Right ventricle myocardium inferior (tissue), 1 donor: ENCODE measurements at regions not wholly inside any gene's neighbourhood (a gene's known extent, or its start where the extent isn't known, plus 50 kb on each side); places are given as distances from the start of the nearest gene placed in this dataset.
"Not testable (repeated sequence)": the region's sequence is repeated elsewhere in the genome, so short reads cannot be mapped to it uniquely, and the experiment has no call there.

ENCODE experiments used
- ATAC-seq: fragments of 200-7000 bp; cut with Tn5 transposase; one replicate; pipeline ENCODE4 v1.9.1; 2020; ENCODE audit warnings: mild to moderate bottlenecking, moderate library complexity
- DNase-seq: peaks from one replicate; pipeline ENCODE4 v3.0.0; 2021; ENCODE audit errors: missing footprints
- intact Hi-C: fragments of 100-400 bp; cut with DNase I; formaldehyde crosslinking; loops from one replicate; pipeline ENCODE4 v1.11.0; 2022
- donor health status: DM: no; HTN: yes; CAD: no; lungs with severe emphysema.

DNA sequence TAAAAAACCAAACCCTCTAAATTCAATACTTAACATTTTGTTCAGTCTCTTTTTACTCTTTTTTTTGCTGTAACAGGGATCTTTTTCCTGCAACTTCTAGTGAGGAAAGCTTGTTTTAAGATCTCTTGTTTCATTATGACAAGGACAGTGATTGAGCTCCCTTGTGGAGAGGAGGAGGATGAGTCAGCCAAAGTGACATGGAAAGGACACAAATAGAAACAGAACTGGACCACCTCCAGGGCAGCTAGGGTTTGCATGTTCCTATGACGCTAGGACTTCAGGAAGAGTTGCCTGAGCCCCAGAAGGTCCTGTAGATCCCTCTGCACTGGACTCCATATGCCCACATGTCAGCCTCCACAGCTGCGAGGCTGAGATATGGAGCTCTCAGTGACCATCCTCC is 212.6 kb upstream of the FAM78B start:
- ATAC-seq: peak; percentile 89
- DNase-seq: no peak
- intact Hi-C loops: loop anchor here (5.0 kb wide), 1 partner anchor 72 kb away; no protein-coding TSS in a partner anchor

- intact Hi-C loops: no loop called here
- DNase-seq (no peak), ATAC-seq (no peak)
Observed at GRCh38 chr1:166383137-166383536, 216.3 kb upstream of the FAM78B start.

DNA sequence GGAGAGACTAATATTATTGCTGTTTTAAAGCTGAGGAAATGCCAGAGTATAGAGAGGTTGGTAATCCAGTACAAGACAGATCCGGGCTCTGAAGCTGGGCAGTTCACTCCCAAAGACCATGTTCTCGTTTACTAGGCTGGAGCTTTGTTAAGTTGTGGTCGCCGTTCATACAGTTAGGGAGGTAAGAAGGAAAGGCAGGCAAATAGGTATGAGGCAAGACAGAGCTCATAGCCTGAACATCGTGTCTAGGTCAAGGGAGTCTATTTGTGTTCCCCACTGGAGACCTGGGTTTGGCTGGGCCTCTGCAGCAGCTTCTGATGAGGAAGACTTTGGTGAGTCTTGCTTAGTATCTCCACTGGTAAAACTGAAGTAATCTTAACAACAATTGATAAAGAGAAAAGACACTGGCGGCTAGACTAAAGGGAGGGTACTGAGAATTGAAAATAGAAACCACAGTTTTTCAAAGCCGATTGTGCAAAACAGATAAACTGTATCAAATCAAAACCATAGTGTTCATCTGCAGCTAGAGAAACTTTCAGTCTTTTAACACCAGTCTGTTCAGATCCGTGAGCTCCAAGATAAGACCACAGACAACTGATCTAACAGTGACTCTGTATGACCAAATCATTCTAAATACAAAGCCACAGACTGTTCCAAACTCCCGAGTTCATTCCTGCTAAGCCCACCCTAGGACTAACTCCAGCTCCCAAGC is 217.0 kb upstream of the FAM78B start:
- no peak for DNase-seq
- intact Hi-C loops: no loop called here
- ATAC-seq: no peak

DNA sequence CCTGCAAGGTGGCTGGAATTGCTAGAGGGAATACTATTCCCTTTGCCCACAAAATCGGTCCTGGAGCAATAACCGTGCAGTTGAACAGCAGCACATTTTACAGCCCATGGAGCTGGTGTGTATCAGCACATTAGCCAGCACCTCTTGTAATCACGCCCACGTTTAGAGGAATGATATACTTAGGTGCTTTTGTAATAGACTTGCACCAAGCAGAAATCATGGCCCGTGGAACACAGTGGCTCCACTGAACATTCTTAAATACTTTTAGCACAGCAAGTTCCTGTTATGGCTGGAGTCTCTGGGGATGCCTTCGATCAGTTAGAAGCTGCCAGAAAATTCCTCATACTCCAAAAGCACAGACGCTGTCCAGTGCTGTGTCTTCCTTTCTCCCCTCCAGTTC is 218.1 kb upstream of the FAM78B start:
- no peak for DNase-seq
- intact Hi-C loops: no loop called here
- ATAC-seq: peak; percentile 54

DNA sequence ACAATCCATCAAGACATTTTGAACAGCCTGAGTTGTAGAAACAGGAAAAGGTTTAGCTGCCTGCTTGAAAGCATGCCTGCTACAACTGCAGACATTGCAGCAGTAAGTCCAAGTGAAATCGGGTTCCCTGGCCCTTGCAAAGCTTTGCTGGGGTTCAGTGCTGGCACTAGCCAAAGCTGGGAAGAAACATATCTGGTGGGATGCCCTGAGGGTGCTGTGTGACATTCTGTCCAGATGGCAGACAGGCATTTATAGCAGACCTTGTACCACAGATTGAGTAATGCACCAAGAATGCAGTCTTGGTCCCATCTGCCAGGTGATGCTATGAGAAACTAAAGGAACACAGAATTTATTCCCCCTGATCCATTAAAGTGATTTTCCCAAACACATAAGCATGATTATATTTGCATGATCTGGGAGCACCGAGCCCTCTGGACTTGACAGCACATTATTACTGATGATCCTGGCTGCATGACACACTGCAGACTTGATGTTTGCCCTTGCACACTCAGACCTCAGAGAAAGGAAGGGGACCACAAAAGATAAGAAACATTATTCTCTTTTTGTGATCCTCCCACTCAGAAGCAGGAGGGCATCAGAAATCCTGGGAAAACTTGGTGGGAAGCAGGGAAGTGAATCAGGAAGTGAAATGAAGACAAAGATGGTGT is 223.7 kb upstream of the FAM78B start:
- ATAC-seq (no peak), DNase-seq (no peak)
- intact Hi-C loops: no loop called here

- ATAC-seq (no peak), DNase-seq (no peak)
- intact Hi-C loops: no loop called here
Observed at GRCh38 chr1:166391279-166392066, 224.7 kb upstream of the FAM78B start.

DNA sequence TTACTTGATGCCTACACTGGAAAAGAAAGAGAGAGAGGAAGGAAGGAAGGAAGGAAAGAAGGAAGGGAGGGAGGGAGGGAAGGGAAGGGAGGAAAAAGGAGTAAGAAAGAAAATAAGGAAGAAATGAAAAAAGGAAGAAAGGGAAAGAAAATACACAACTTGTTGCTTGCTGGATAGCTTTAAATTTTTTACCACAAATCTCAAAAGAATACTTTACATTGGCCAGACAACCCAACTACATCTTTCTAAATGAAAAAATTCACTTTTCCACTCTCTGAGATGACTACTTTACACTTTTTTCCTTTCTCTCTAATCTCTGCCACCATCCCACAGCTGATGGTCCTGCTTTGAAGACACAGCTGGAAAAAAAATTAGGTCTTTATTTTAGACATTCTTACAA is 228.9 kb upstream of the FAM78B start:
- DNase-seq (no peak), ATAC-seq (no peak)
- intact Hi-C loops: no loop called here

- DNase-seq, ATAC-seq, intact Hi-C loops: not testable (repeated sequence)
Observed at GRCh38 chr1:166409253-166410082, 242.7 kb upstream of the FAM78B start.

DNA sequence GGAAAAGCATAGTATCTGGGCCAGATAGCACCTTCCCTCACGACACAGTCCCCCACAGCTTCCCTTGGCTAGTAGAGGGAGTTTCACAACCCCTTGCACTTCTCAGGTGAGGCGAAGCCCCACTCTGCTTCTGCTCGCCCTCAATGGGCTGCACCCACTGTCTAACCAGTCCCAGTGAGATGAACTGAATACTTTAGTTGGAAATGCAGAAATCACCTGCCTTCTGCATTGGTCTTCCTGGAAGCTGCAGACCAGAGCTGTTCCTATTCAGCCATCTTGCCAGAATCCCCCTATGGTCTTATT is 243.2 kb upstream of the FAM78B start:
- ATAC-seq (no peak), DNase-seq (no peak)
- intact Hi-C loops: no loop called here

DNA sequence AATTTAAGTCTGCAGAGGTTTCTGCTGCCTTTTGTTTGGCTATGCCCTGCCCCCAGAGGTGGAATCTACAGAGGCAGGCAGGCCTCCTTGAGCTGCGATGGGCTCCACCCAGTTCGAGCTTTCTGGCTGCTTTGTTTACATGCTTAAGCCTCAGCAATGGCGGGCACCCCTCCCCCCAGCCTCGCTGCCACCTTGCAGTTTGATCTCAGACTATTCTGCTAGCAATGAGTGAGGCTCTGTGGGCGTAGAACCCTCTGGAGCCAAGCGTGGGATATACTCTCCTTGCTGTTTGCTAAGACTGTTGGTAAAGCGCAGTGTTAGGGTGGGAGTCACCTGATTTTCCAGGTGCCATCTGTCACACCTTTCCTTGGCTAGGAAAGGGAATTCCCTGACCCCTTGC is 250.0 kb upstream of the FAM78B start:
- intact Hi-C loops, ATAC-seq, DNase-seq: not testable (repeated sequence)

- intact Hi-C loops: no loop called here
- ATAC-seq (no peak), DNase-seq (no peak)
Observed at GRCh38 chr1:166418344-166418933, 251.6 kb upstream of the FAM78B start.

- ATAC-seq, intact Hi-C loops, DNase-seq: not testable (repeated sequence)
Observed at GRCh38 chr1:166422586-166422985, 255.8 kb upstream of the FAM78B start.

GRCh38 chr1:166432655-166433054 is 265.9 kb upstream of the FAM78B start:
- DNase-seq (no peak), ATAC-seq (no peak)
- intact Hi-C loops: loop anchor here (1.0 to 5.0 kb wide), 2 partner anchors 265 to 507 kb away; partner anchors contain the start of gene FAM78B

DNA sequence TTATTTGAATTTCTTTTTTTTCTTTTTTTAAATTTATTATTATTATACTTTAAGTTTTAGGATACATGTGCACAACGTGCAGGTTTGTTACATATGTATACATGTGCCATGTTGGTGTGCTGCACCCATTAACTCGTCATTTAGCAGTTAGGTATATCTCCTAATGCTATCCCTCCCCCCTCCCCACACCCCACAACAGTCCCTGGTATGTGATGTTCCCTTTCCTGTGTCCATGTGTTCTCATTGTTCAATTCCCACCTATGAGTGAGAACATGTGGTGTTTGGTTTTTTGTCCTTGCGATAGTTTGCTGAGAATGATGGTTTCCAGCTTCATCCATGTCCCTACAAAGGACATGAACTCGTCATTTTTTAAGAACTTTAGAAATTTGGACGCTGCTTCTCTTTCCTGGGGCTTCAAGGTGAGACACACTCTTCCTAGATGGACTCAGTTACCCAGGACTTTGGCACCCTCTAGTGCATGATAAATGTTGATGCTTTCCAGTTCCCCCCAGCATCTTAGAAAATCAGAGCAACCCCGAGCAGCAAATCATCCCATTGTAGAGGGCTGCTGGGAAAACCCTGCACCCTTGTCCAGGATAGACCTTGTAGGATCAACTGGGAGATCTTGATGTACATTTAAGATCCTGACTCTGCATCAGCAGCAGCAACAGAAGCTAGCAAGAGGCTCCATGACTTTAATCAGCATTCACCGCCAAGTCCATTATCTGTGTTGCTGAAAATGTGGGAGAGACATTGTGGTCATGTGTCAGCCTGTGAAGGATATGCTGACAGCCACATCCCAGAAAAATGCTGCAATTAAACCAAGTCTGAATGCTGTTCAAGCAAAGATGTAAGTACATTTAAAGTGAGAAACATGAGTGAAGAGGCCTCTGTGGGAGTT is 266.9 kb upstream of the FAM78B start:
- ATAC-seq: peak; percentile 54
- intact Hi-C loops: loop anchor here (1.0 to 5.0 kb wide), 2 partner anchors 266 to 508 kb away; partner anchors contain the start of gene FAM78B

GRCh38 chr1:166457700-166458099 is 290.9 kb upstream of the FAM78B start:
- DNase-seq: no peak
- peak; percentile 60 for ATAC-seq
- intact Hi-C loops: no loop called here

More for the DNA sequence above, 266.9 kb upstream of the FAM78B start:
- DNase-seq: not testable (repeated sequence)

DNA sequence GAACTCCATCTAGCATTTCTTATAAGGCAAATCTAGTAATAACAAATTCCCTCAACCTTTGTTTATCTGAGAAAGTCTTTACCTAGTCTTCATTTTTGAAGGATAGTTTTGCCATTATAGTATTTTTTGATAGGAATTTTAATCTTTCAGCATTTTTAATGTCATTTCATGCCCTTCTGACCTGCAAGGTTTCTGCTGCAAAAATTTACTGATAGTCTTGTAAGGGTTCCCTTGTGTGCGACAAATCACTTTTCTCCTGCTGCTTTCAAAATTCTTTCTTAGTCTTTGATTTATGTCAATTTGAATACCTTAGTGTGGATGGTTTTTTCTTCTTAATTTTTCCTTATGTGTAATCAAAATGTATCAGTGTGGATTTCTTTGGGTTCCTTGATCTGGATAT is 297.5 kb upstream of the FAM78B start:
- intact Hi-C loops: no loop called here
- DNase-seq: no peak
- no peak for ATAC-seq

- ATAC-seq (no peak), DNase-seq (no peak)
- intact Hi-C loops: no loop called here
Observed at GRCh38 chr1:166470014-166470413, 303.2 kb upstream of the FAM78B start.

- no peak for DNase-seq
- intact Hi-C loops: no loop called here
- ATAC-seq: no peak
Observed at GRCh38 chr1:166470441-166470840, 303.6 kb upstream of the FAM78B start.
